Left lung (tissue), 4 donors: ENCODE measurements at regions not wholly inside any gene's neighbourhood (a gene's known extent, or its start where the extent isn't known, plus 50 kb on each side); places are given as distances from the start of the nearest gene placed in this dataset.

Experiments used
- ATAC-seq: fragments of 200-7000 bp; cut with Tn5 transposase; one replicate; pipeline ENCODE4 v1.9.1; 2020; ENCODE audit warnings: moderate library complexity
- DNase-seq, 4 donors: peaks; one replicate each; pipeline ENCODE4 v3.0.0-alpha.2; 2013 to 2020
- H3K27ac ChIP-seq, 2 donors: fragments of 200-600 bp; sonication (generic) in 1 of 2; one replicate each; pipeline versions ENCODE4 v1.5.0 to v1.8.0; 2020 to 2021
- H3K27me3 ChIP-seq, 2 donors: fragments of 200-600 bp; sonication (generic) in 1 of 2; one replicate each; pipeline versions ENCODE4 v1.5.0 to v1.8.0; 2020 to 2021
- H3K36me3 ChIP-seq, 2 donors: fragments of 200-600 bp; sonication (generic) in 1 of 2; one replicate each; pipeline versions ENCODE4 v1.5.0 to v1.8.0; 2020 to 2021
- H3K4me1 ChIP-seq, 2 donors: fragments of 200-600 bp; one replicate each; pipeline ENCODE4 v1.8.0; 2021
- H3K4me3 ChIP-seq, 2 donors: fragments of 200-600 bp; sonication (generic) in 1 of 2; one replicate each; pipeline versions ENCODE4 v1.5.0 to v1.8.0; 2020 to 2021; ENCODE audit warnings: mild to moderate bottlenecking in 1 of 2
- H3K9me3 ChIP-seq, 2 donors: fragments of 200-600 bp; sonication (generic) in 1 of 2; one replicate each; pipeline versions ENCODE4 v1.5.0 to v1.8.0; 2020 to 2021
- CTCF ChIP-seq, 2 donors: fragments of 200-600 bp; sonication (generic) in 1 of 2; IDR thresholded peaks; one replicate each; pipeline versions ENCODE4 v1.5.0 to v1.8.0; 2021; ENCODE audit warnings: antibody characterized with exemption in 2 of 2
- intact Hi-C, 2 donors: fragments of 100-400 bp; cut with DNase I; formaldehyde crosslinking; loops; one replicate each; pipeline versions ENCODE4 v1.11.2 to v1.14.2; 2022
- donor health status: DM: no; HTN: yes; CAD: no.
- donor health status: DM: no; HTN: no; CAD: no.

GRCh38 chr18:79620576-79621165 is 58.9 kb upstream of the CTDP1 start:
- H3K36me3 ChIP-seq, result no peaks in the 10 kb centered on the region
- DNase-seq, result peak in 2 of 4 donors; percentile 44 to 66
- H3K27ac ChIP-seq, result no peak overlapping the region
- peaks cover 0 to 12% of the 10 kb centered on the region in 2 donors for H3K4me1 ChIP-seq
- TF ChIP-seq CTCF (IDR thresholded peaks at IDR 0.05), result no peak
- no peaks in the 10 kb centered on the region for H3K9me3 ChIP-seq
- no peak for ATAC-seq
- no peak overlapping the region for H3K4me3 ChIP-seq
- H3K27me3 ChIP-seq, result peaks cover 0 to 39% of the 10 kb centered on the region in 2 donors
- intact Hi-C loops, result no loop called here

GRCh38 chr18:79621501-79621900 is 58.1 kb upstream of the CTDP1 start:
- Histone ChIP-seq H3K27me3 (peaks cover 0 to 39% of the 10 kb centered on the region in 2 donors), H3K4me3 (no peak overlapping the region), H3K4me1 (peaks cover 0 to 12% of the 10 kb centered on the region in 2 donors), H3K27ac (no peak overlapping the region), H3K9me3 (no peaks in the 10 kb centered on the region), H3K36me3 (no peaks in the 10 kb centered on the region)
- intact Hi-C loops, result no loop called here
- no peak for ATAC-seq
- DNase-seq, result peak in 1 of 4 donors; percentile 43
- no peak for TF ChIP-seq CTCF (IDR thresholded peaks at IDR 0.05)

- DNase-seq (no peak), ATAC-seq (no peak)
- no peaks in the 10 kb centered on the region for H3K9me3 ChIP-seq
- peaks cover 0 to 39% of the 10 kb centered on the region in 2 donors for H3K27me3 ChIP-seq
- intact Hi-C loops, result no loop called here
- H3K36me3 ChIP-seq, result no peaks in the 10 kb centered on the region
- H3K27ac ChIP-seq, result no peak overlapping the region
- no peak overlapping the region for H3K4me3 ChIP-seq
- no peak for TF ChIP-seq CTCF (IDR thresholded peaks at IDR 0.05)
- H3K4me1 ChIP-seq, result peaks cover 0 to 12% of the 10 kb centered on the region in 2 donors
These were observed 57.6 kb upstream of the CTDP1 start for GRCh38 chr18:79622004-79622403.

- DNase-seq (no peak), ATAC-seq (no peak)
- peak overlapping the region in 1 of 2 donors; percentile 30 for H3K27ac ChIP-seq
- H3K9me3 ChIP-seq, result no peaks in the 10 kb centered on the region
- peaks cover 0 to 55% of the 10 kb centered on the region in 2 donors for H3K27me3 ChIP-seq
- H3K36me3 ChIP-seq, result no peaks in the 10 kb centered on the region
- intact Hi-C loops, result no loop called here
- TF ChIP-seq CTCF (IDR thresholded peaks at IDR 0.05), result no peak
- H3K4me1 ChIP-seq, result peaks cover 0 to 12% of the 10 kb centered on the region in 2 donors
- H3K4me3 ChIP-seq, result no peak overlapping the region
These were observed 55.0 kb upstream of the CTDP1 start for GRCh38 chr18:79624356-79625170.

GRCh38 chr18:79625195-79625923 is 54.2 kb upstream of the CTDP1 start:
- ATAC-seq, result peak; percentile 46
- TF ChIP-seq CTCF (IDR thresholded peaks at IDR 0.05), result no peak
- Histone ChIP-seq H3K36me3 (no peaks in the 10 kb centered on the region), H3K9me3 (no peaks in the 10 kb centered on the region), H3K4me1 (peaks cover 0 to 12% of the 10 kb centered on the region in 2 donors), H3K4me3 (no peak overlapping the region), H3K27ac (peak overlapping the region in 1 of 2 donors; percentile 30), H3K27me3 (peaks cover 0 to 58% of the 10 kb centered on the region in 2 donors)
- intact Hi-C loops, result no loop called here
- DNase-seq, result peak in 1 of 4 donors; percentile 66
